SH-SY5Y (cell line): ENCODE measurements at regions not wholly inside any gene's neighbourhood (a gene's known extent, or its start where the extent isn't known, plus 50 kb on each side); places are given as distances from the start of the nearest gene placed in this dataset.

Experiments
- GATA2 ChIP-seq: IDR thresholded peaks from 2 replicates; pipeline ENCODE4 v1.6.1; 2011; ENCODE audit warnings: mild to moderate bottlenecking, low read depth, low read length
- GATA3 ChIP-seq: IDR thresholded peaks from 2 replicates; pipeline ENCODE4 v1.6.1; 2011; ENCODE audit warnings: low read depth, mild to moderate bottlenecking, low read length, moderate library complexity

GRCh38 chr13:22939157-22939556 is 241.6 kb upstream of the SGCG start:
- TF ChIP-seq GATA2 (no peak), GATA3 (no peak)
